ENCODE measurements at regions not wholly inside any gene's neighbourhood (a gene's known extent, or its start where the extent isn't known, plus 50 kb on each side); places are given as distances from the start of the nearest gene placed in this dataset.

GRCh38 chr4:173859091-173859713 lies 329.2 kb upstream of the HAND2 start:
- DNase-seq (ENCODE audit: low read depth in 1 of 2, low spot score in 1 of 2): no peak
- no peak for TF ChIP-seq SPI1 (IDR thresholded peaks at IDR 0.05; ENCODE audit: borderline replicate concordance, low read depth)
- H3K27me3 ChIP-seq (ENCODE audit: insufficient read depth, poor library complexity, severe bottlenecking): no peaks in the 10 kb centered on the region
- H3K4me3 ChIP-seq (replicated peaks; ENCODE audit: insufficient read depth, low read length): no peak overlapping the region
- no peak overlapping the region for H3K27ac ChIP-seq (replicated peaks)

GRCh38 chr4:173858471-173858870 lies 328.4 kb upstream of the HAND2 start:
- H3K4me3 ChIP-seq (replicated peaks; ENCODE audit: insufficient read depth, low read length): no peak overlapping the region
- no peaks in the 10 kb centered on the region for H3K27me3 ChIP-seq (ENCODE audit: insufficient read depth, poor library complexity, severe bottlenecking)
- DNase-seq (ENCODE audit: low read depth in 1 of 2, low spot score in 1 of 2): no peak
- no peak for TF ChIP-seq CTCF (IDR thresholded peaks at IDR 0.05; ENCODE audit: insufficient read depth, low read length)
- TF ChIP-seq SPI1 (IDR thresholded peaks at IDR 0.05; ENCODE audit: borderline replicate concordance, low read depth): no peak
- no peak for TF ChIP-seq REST (IDR thresholded peaks at IDR 0.05; ENCODE audit: insufficient replicate concordance, low read depth)
- TF ChIP-seq GABPA (IDR thresholded peaks at IDR 0.05; ENCODE audit: low read depth): no peak
- no peak for TF ChIP-seq POLR2AphosphoS5 (IDR thresholded peaks at IDR 0.05; ENCODE audit: low read depth)
- no peak overlapping the region for H3K27ac ChIP-seq (replicated peaks)

- no peak for TF ChIP-seq POLR2AphosphoS5 (IDR thresholded peaks at IDR 0.05; ENCODE audit: low read depth)
- TF ChIP-seq SPI1 (IDR thresholded peaks at IDR 0.05; ENCODE audit: borderline replicate concordance, low read depth): no peak
- no peak for TF ChIP-seq CTCF (IDR thresholded peaks at IDR 0.05; ENCODE audit: insufficient read depth, low read length)
- no peak for TF ChIP-seq REST (IDR thresholded peaks at IDR 0.05; ENCODE audit: insufficient replicate concordance, low read depth)
- TF ChIP-seq GABPA (IDR thresholded peaks at IDR 0.05; ENCODE audit: low read depth): no peak
- Histone ChIP-seq H3K27ac (replicated peaks) (no peak overlapping the region), H3K27me3 (ENCODE audit: insufficient read depth, poor library complexity, severe bottlenecking) (no peaks in the 10 kb centered on the region), H3K4me3 (replicated peaks; ENCODE audit: insufficient read depth, low read length) (no peak overlapping the region)
- DNase-seq (ENCODE audit: low read depth in 1 of 2, low spot score in 1 of 2): no peak
Measured at GRCh38 chr4:173857828-173858227, 327.8 kb upstream of the HAND2 start.

GRCh38 chr4:173855015-173855414 lies 325.0 kb upstream of the HAND2 start:
- no peaks in the 10 kb centered on the region for H3K27me3 ChIP-seq (ENCODE audit: insufficient read depth, poor library complexity, severe bottlenecking)
- no peak overlapping the region for H3K27ac ChIP-seq (replicated peaks)
- no peak for TF ChIP-seq SPI1 (IDR thresholded peaks at IDR 0.05; ENCODE audit: borderline replicate concordance, low read depth)
- TF ChIP-seq CTCF (IDR thresholded peaks at IDR 0.05; ENCODE audit: insufficient read depth, low read length): no peak
- no peak for TF ChIP-seq POLR2AphosphoS5 (IDR thresholded peaks at IDR 0.05; ENCODE audit: low read depth)
- no peak for TF ChIP-seq REST (IDR thresholded peaks at IDR 0.05; ENCODE audit: insufficient replicate concordance, low read depth)
- TF ChIP-seq GABPA (IDR thresholded peaks at IDR 0.05; ENCODE audit: low read depth): no peak
- H3K4me3 ChIP-seq (replicated peaks; ENCODE audit: insufficient read depth, low read length): no peak overlapping the region
- no peak for DNase-seq (ENCODE audit: low read depth in 1 of 2, low spot score in 1 of 2)

All from HL-60 (cell line).